ENCODE measurements at regions not wholly inside any gene's neighbourhood (a gene's known extent, or its start where the extent isn't known, plus 50 kb on each side); places are given as distances from the start of the nearest gene placed in this dataset.

GRCh38 chr4:13721894-13722293 is 94.4 kb upstream of the BOD1L1 start:
- DNase-seq (ENCODE audit: low spot score) = no peak
- H3K36me3 Mint-ChIP-seq (ENCODE audit: low read depth) = no peaks in the 10 kb centered on the region
- H3K9me3 Mint-ChIP-seq = no peaks in the 10 kb centered on the region
- no peak for ATAC-seq
- H4K20me1 ChIP-seq (replicated peaks; ENCODE audit: insufficient read depth) = no peaks in the 10 kb centered on the region
- H3K27ac Mint-ChIP-seq = no peak overlapping the region
- H3K4me3 Mint-ChIP-seq = no peak overlapping the region
- no peaks in the 10 kb centered on the region for H3K27me3 ChIP-seq (ENCODE audit: insufficient read depth)
- TF ChIP-seq, protein P1, sequence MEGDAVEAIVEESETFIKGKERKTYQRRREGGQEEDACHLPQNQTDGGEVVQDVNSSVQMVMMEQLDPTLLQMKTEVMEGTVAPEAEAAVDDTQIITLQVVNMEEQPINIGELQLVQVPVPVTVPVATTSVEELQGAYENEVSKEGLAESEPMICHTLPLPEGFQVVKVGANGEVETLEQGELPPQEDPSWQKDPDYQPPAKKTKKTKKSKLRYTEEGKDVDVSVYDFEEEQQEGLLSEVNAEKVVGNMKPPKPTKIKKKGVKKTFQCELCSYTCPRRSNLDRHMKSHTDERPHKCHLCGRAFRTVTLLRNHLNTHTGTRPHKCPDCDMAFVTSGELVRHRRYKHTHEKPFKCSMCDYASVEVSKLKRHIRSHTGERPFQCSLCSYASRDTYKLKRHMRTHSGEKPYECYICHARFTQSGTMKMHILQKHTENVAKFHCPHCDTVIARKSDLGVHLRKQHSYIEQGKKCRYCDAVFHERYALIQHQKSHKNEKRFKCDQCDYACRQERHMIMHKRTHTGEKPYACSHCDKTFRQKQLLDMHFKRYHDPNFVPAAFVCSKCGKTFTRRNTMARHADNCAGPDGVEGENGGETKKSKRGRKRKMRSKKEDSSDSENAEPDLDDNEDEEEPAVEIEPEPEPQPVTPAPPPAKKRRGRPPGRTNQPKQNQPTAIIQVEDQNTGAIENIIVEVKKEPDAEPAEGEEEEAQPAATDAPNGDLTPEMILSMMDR (conservative IDR thresholded peaks at IDR 0.05; ENCODE audit: low read depth in 2 of 2) = no peak
- no peak for TF ChIP-seq ZNF331 (CRISPR knock-in tag; IDR thresholded peaks at IDR 0.05; ENCODE audit: low read depth)
- no peaks in the 10 kb centered on the region for H3K4me1 ChIP-seq (ENCODE audit: insufficient read depth)
- no peak overlapping the region for H3K27ac ChIP-seq (ENCODE audit: low read depth)
- H3K79me2 ChIP-seq (replicated peaks; ENCODE audit: insufficient read depth) = no peaks in the 10 kb centered on the region
- no peaks in the 10 kb centered on the region for H3K36me3 ChIP-seq (ENCODE audit: insufficient read depth)
- no peaks in the 10 kb centered on the region for H3K27me3 Mint-ChIP-seq (ENCODE audit: insufficient read depth, low read depth, poor library complexity)
- H3K4me2 ChIP-seq = no peak overlapping the region
- H2AFZ ChIP-seq = no peak overlapping the region
- no peaks in the 10 kb centered on the region for H3K4me1 Mint-ChIP-seq
- no peaks in the 10 kb centered on the region for H3F3A ChIP-seq (replicated peaks; ENCODE audit: low read depth)
- H3K9me2 ChIP-seq (ENCODE audit: insufficient read depth) = no peaks in the 10 kb centered on the region
- H3K4me3 ChIP-seq = no peak overlapping the region

GRCh38 chr4:13722649-13723048 is 95.1 kb upstream of the BOD1L1 start:
- ATAC-seq (no peak), DNase-seq (ENCODE audit: low spot score) (no peak)
- Histone ChIP-seq H3K27me3 (ENCODE audit: insufficient read depth) (no peaks in the 10 kb centered on the region), H3K79me2 (replicated peaks; ENCODE audit: insufficient read depth) (no peaks in the 10 kb centered on the region), H3K27ac (ENCODE audit: low read depth) (no peak overlapping the region), H3K4me2 (no peak overlapping the region), H4K20me1 (replicated peaks; ENCODE audit: insufficient read depth) (no peaks in the 10 kb centered on the region), H2AFZ (no peak overlapping the region), H3K9me2 (ENCODE audit: insufficient read depth) (no peaks in the 10 kb centered on the region), H3K4me1 (ENCODE audit: insufficient read depth) (no peaks in the 10 kb centered on the region), H3K36me3 (ENCODE audit: insufficient read depth) (no peaks in the 10 kb centered on the region), H3F3A (replicated peaks; ENCODE audit: low read depth) (no peaks in the 10 kb centered on the region), H3K4me3 (no peak overlapping the region)
- H3K27ac Mint-ChIP-seq = no peak overlapping the region
- no peaks in the 10 kb centered on the region for H3K9me3 Mint-ChIP-seq
- H3K36me3 Mint-ChIP-seq (ENCODE audit: low read depth) = no peaks in the 10 kb centered on the region
- H3K4me1 Mint-ChIP-seq = no peaks in the 10 kb centered on the region
- H3K27me3 Mint-ChIP-seq (ENCODE audit: insufficient read depth, low read depth, poor library complexity) = no peaks in the 10 kb centered on the region
- H3K4me3 Mint-ChIP-seq = no peak overlapping the region
- TF ChIP-seq EZH2 (IDR thresholded peaks at IDR 0.05; ENCODE audit: low read depth, unreplicated experiment) (no peak), ZNF114 (CRISPR knock-in tag; IDR thresholded peaks at IDR 0.05) (no peak), ZNF331 (CRISPR knock-in tag; IDR thresholded peaks at IDR 0.05; ENCODE audit: low read depth) (no peak), ZNF462 (CRISPR knock-in tag; IDR thresholded peaks at IDR 0.05) (no peak), STAT1 (IDR thresholded peaks at IDR 0.05; ENCODE audit: unreplicated experiment) (no peak), POLR2AphosphoS5 (IDR thresholded peaks at IDR 0.05; ENCODE audit: low read depth) (no peak), CREB1 (CRISPR knock-in tag; IDR thresholded peaks at IDR 0.05; ENCODE audit: low read depth) (no peak), JUNB (IDR thresholded peaks at IDR 0.05; ENCODE audit: unreplicated experiment) (no peak), NANOG (IDR thresholded peaks at IDR 0.05; ENCODE audit: borderline replicate concordance) (no peak), EZH2phosphoT487 (IDR thresholded peaks at IDR 0.05; ENCODE audit: unreplicated experiment) (no peak), ETS1 (IDR thresholded peaks at IDR 0.05) (no peak)
- TF ChIP-seq, protein P1 (conservative IDR thresholded peaks at IDR 0.05; ENCODE audit: low read depth in 2 of 2) = no peak

All from GM23338 (cell line).